Upper lobe of left lung (tissue), 6 donors: ENCODE measurements at regions not wholly inside any gene's neighbourhood (a gene's known extent, or its start where the extent isn't known, plus 50 kb on each side); places are given as distances from the start of the nearest gene placed in this dataset.

Experiments used
- ATAC-seq, 2 donors: fragments of 200-7000 bp; cut with Tn5 transposase; one replicate each; pipeline ENCODE4 v1.9.1; 2022; ENCODE audit warnings: mild to moderate bottlenecking in 2 of 2, moderate library complexity in 2 of 2; ENCODE audit not compliant: low FRiP score in 2 of 2
- DNase-seq, 2 donors: peaks; one replicate each; pipeline ENCODE4 v3.0.0-alpha.2; 2019 to 2020
- H3K27ac ChIP-seq, 4 donors: fragments of 200-600 bp; sonication (generic); one replicate each; pipeline ENCODE4 v1.5.1; 2016 to 2019
- H3K27me3 ChIP-seq, 4 donors: fragments of 200-600 bp; sonication (generic); one replicate each; pipeline ENCODE4 v1.5.1; 2017 to 2019
- H3K36me3 ChIP-seq, 4 donors: fragments of 200-600 bp; sonication (generic); one replicate each; pipeline ENCODE4 v1.5.1; 2016 to 2019
- H3K4me1 ChIP-seq, 4 donors: fragments of 200-600 bp; sonication (generic); one replicate each; pipeline ENCODE4 v1.5.1; 2018 to 2019
- H3K4me3 ChIP-seq, 4 donors: fragments of 200-600 bp; sonication (generic); one replicate each; pipeline ENCODE4 v1.5.1; 2017 to 2019; ENCODE audit warnings: mild to moderate bottlenecking in 2 of 4, moderate library complexity in 1 of 4
- H3K9me3 ChIP-seq, 4 donors: fragments of 200-600 bp; sonication (generic); one replicate each; pipeline ENCODE4 v1.5.1; 2018 to 2019
- CTCF ChIP-seq, 6 experiments: fragments of 450-650 bp in 4 of 6; fragments of 200-600 bp in 2 of 6; sonication (generic) in 2 of 6; IDR thresholded peaks; one replicate each; pipeline ENCODE4 v1.5.1; 2016 to 2019; ENCODE audit warnings: antibody characterized with exemption in 6 of 6
- EP300 ChIP-seq, 4 donors: sonication (generic); formaldehyde crosslinking; IDR thresholded peaks; one replicate each; pipeline ENCODE4 v1.5.1; 2017; ENCODE audit warnings: antibody characterized with exemption in 4 of 4, control low read depth in 2 of 4
- POLR2A ChIP-seq, 4 donors: fragments of 450-650 bp; IDR thresholded peaks; one replicate each; pipeline ENCODE4 v1.5.1; 2016 to 2017; ENCODE audit warnings: antibody characterized with exemption in 4 of 4, mild to moderate bottlenecking in 2 of 4
- POLR2AphosphoS5 ChIP-seq, 2 donors: sonication (generic); formaldehyde crosslinking; IDR thresholded peaks; one replicate each; pipeline ENCODE4 v1.5.1; 2017; ENCODE audit warnings: antibody characterized with exemption in 2 of 2
- WGBS, 2 donors: methylation state at CpG; one replicate each; pipeline ENCODE4 v1.1.5; 2017 to 2018; 5-methylcytosine and 5-hydroxymethylcytosine counted together
- donor health status: DM: no; HTN: no; CAD: no; lungs with moderate emphysema.
- donor health status: DM: no; HTN: yes; CAD: no; lungs with severe emphysema.

- Histone ChIP-seq H3K27ac (no peak overlapping the region), H3K36me3 (no peaks in the 10 kb centered on the region), H3K9me3 (no peaks in the 10 kb centered on the region), H3K4me3 (no peak overlapping the region), H3K4me1 (no peaks in the 10 kb centered on the region), H3K27me3 (no peaks in the 10 kb centered on the region)
- DNase-seq (no peak), ATAC-seq (no peak)
- TF ChIP-seq POLR2A (IDR thresholded peaks at IDR 0.05), result no peak
- no peak for TF ChIP-seq POLR2AphosphoS5 (IDR thresholded peaks at IDR 0.05)
- no peak for TF ChIP-seq EP300 (IDR thresholded peaks at IDR 0.05)
- TF ChIP-seq CTCF (IDR thresholded peaks at IDR 0.05), result no peak
- WGBS, 2 donors, result 80 to 84% methylated on average over 7 of the region's 7 CpGs
Measured at GRCh38 chr1:208903251-208903905, 659.2 kb upstream of the PLXNA2 start.

- TF ChIP-seq POLR2AphosphoS5 (IDR thresholded peaks at IDR 0.05) (no peak), CTCF (IDR thresholded peaks at IDR 0.05) (no peak), POLR2A (IDR thresholded peaks at IDR 0.05) (no peak), EP300 (IDR thresholded peaks at IDR 0.05) (no peak)
Measured at GRCh38 chr1:208907790-208908189, 663.6 kb upstream of the PLXNA2 start.

GRCh38 chr1:208909011-208909984 is 665.1 kb upstream of the PLXNA2 start:
- Histone ChIP-seq H3K9me3 (no peaks in the 10 kb centered on the region), H3K36me3 (no peaks in the 10 kb centered on the region), H3K4me3 (no peak overlapping the region), H3K27me3 (no peaks in the 10 kb centered on the region), H3K27ac (no peak overlapping the region), H3K4me1 (no peaks in the 10 kb centered on the region)
- ATAC-seq, result no peak
- no peak for TF ChIP-seq POLR2AphosphoS5 (IDR thresholded peaks at IDR 0.05)
- no peak for TF ChIP-seq EP300 (IDR thresholded peaks at IDR 0.05)
- TF ChIP-seq POLR2A (IDR thresholded peaks at IDR 0.05), result no peak
- TF ChIP-seq CTCF (IDR thresholded peaks at IDR 0.05), result no peak
- WGBS, 2 donors, result 53 to 68% methylated on average over 8 of the region's 8 CpGs
- no peak for DNase-seq

More at GRCh38 chr1:208907790-208908189, 663.6 kb upstream of the PLXNA2 start:
- Histone ChIP-seq H3K27me3 (no peaks in the 10 kb centered on the region), H3K27ac (no peak overlapping the region), H3K36me3 (no peaks in the 10 kb centered on the region), H3K4me3 (no peak overlapping the region), H3K9me3 (no peaks in the 10 kb centered on the region), H3K4me1 (no peaks in the 10 kb centered on the region)
- 74 to 76% methylated on average over 4 of the region's 4 CpGs for WGBS, 2 donors
- no peak for DNase-seq
- ATAC-seq, result no peak

- Histone ChIP-seq H3K36me3 (no peaks in the 10 kb centered on the region), H3K9me3 (no peaks in the 10 kb centered on the region), H3K27me3 (no peaks in the 10 kb centered on the region), H3K4me1 (no peaks in the 10 kb centered on the region), H3K4me3 (no peak overlapping the region), H3K27ac (no peak overlapping the region)
- DNase-seq, result no peak
- no peak for ATAC-seq
- TF ChIP-seq CTCF (IDR thresholded peaks at IDR 0.05), result no peak
- no peak for TF ChIP-seq POLR2A (IDR thresholded peaks at IDR 0.05)
- TF ChIP-seq EP300 (IDR thresholded peaks at IDR 0.05), result no peak
- no peak for TF ChIP-seq POLR2AphosphoS5 (IDR thresholded peaks at IDR 0.05)
Measured at GRCh38 chr1:208910161-208910560, 666.0 kb upstream of the PLXNA2 start.
